GM21529 (cell line): ENCODE measurements at regions not wholly inside any gene's neighbourhood (a gene's known extent, or its start where the extent isn't known, plus 50 kb on each side); places are given as distances from the start of the nearest gene placed in this dataset.

Experiments
- ATAC-seq: cut with Tn5 transposase; IDR thresholded peaks from one replicate; pipeline ENCODE4 v1.9.1; 2021; ENCODE audit not compliant: unreplicated experiment

- no peak for ATAC-seq
These were observed 290.9 kb downstream of the KCNRG start for GRCh38 chr13:50306156-50306555.

GRCh38 chr13:50309318-50309717, 294.1 kb downstream of the KCNRG start:
- no peak for ATAC-seq

GRCh38 chr13:50309882-50310594, 294.8 kb downstream of the KCNRG start:
- no peak for ATAC-seq

GRCh38 chr13:50310734-50311133, 295.5 kb downstream of the KCNRG start:
- ATAC-seq = no peak

- no peak for ATAC-seq
These were observed 303.6 kb downstream of the KCNRG start for GRCh38 chr13:50318887-50319286.

GRCh38 chr13:50319635-50320255, 304.5 kb downstream of the KCNRG start:
- ATAC-seq = no peak

- no peak for ATAC-seq
These were observed 305.1 kb downstream of the KCNRG start for GRCh38 chr13:50320271-50320862.

- ATAC-seq = no peak
These were observed 306.8 kb downstream of the KCNRG start for GRCh38 chr13:50322006-50322405.

- ATAC-seq = no peak
These were observed 308.3 kb downstream of the KCNRG start for GRCh38 chr13:50323440-50324065.

GRCh38 chr13:50326271-50326670, 311.0 kb downstream of the KCNRG start:
- ATAC-seq = no peak

- ATAC-seq = no peak
These were observed 311.6 kb downstream of the KCNRG start for GRCh38 chr13:50326811-50327210.

GRCh38 chr13:50334115-50334778, 319.0 kb downstream of the KCNRG start:
- ATAC-seq = no peak

GRCh38 chr13:50334944-50335343, 319.7 kb downstream of the KCNRG start:
- ATAC-seq = no peak

GRCh38 chr13:50339271-50339670, 324.0 kb downstream of the KCNRG start:
- ATAC-seq = no peak

- ATAC-seq = no peak
These were observed 324.9 kb downstream of the KCNRG start for GRCh38 chr13:50340146-50340545.

GRCh38 chr13:50340551-50341287, 325.5 kb downstream of the KCNRG start:
- ATAC-seq = no peak

GRCh38 chr13:50341526-50341925, 326.3 kb downstream of the KCNRG start:
- ATAC-seq = no peak

- no peak for ATAC-seq
These were observed 329.5 kb downstream of the KCNRG start for GRCh38 chr13:50344717-50345116.

GRCh38 chr13:50345804-50346203, 330.6 kb downstream of the KCNRG start:
- no peak for ATAC-seq

- ATAC-seq = no peak
These were observed 333.1 kb downstream of the KCNRG start for GRCh38 chr13:50348371-50348770.
